Transverse colon (tissue), 4 donors: ENCODE measurements at regions not wholly inside any gene's neighbourhood (a gene's known extent, or its start where the extent isn't known, plus 50 kb on each side); places are given as distances from the start of the nearest gene placed in this dataset.

ENCODE experiments used
- CTCF ChIP-seq, 5 experiments: fragments of 200-600 bp in 3 of 5; fragments of 450-650 bp in 2 of 5; sonication (generic) in 3 of 5; IDR thresholded peaks; 1 replicate in 2 of 5; 2 replicates in 3 of 5; pipeline ENCODE4 v1.5.1; 2016 to 2017; ENCODE audit warnings: antibody characterized with exemption in 5 of 5, inconsistent platforms in 3 of 5, mild to moderate bottlenecking in 2 of 5, moderate library complexity in 1 of 5
- EP300 ChIP-seq: sonication (generic); formaldehyde crosslinking; IDR thresholded peaks from one replicate; pipeline ENCODE4 v1.6.1; 2017; ENCODE audit warnings: antibody characterized with exemption, low read depth
- POLR2A ChIP-seq: fragments of 450-650 bp; IDR thresholded peaks from one replicate; pipeline ENCODE4 v1.6.1; 2016; ENCODE audit warnings: antibody characterized with exemption, mild to moderate bottlenecking, moderate library complexity
- POLR2AphosphoS5 ChIP-seq, 3 donors: sonication (generic); formaldehyde crosslinking; IDR thresholded peaks; one replicate each; pipeline ENCODE4 v1.6.1; 2016; ENCODE audit warnings: antibody characterized with exemption in 3 of 3

DNA sequence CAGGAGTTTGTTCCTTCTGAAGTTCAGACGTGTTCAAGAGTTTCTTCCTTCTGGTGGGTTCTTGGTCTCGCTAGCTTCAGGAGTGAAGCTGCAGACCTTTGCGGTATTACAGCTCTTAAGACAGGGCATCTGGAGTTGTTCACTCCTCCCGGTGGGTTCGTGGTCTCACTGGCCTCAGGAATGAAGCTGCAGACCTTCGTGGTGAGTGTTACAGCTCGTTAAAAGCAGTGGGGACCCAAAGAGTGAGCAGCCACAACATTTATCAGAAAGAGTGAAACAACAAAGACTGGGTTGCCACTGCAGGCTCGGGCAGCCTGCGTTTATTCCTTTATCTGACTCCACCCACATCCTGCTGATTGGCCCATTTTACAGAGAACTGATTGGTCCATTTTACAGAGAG lies 373.1 kb downstream of the ETS1 start:
- no peak for TF ChIP-seq POLR2A
- no peak for TF ChIP-seq CTCF (IDR thresholded peaks at IDR 0.05)
- no peak for TF ChIP-seq POLR2AphosphoS5 (IDR thresholded peaks at IDR 0.05)
- TF ChIP-seq EP300: no peak
